ENCODE measurements at regions not wholly inside any gene's neighbourhood (a gene's known extent, or its start where the extent isn't known, plus 50 kb on each side); places are given as distances from the start of the nearest gene placed in this dataset.

GRCh38 chr10:36885746-36886145, 239.7 kb upstream of the ANKRD30A start:
- no peak overlapping the region for H3K4me3 ChIP-seq (ENCODE audit: low read depth, low read length)
- DNase-seq (ENCODE audit: low read depth): no peak

GRCh38 chr10:36882781-36883180, 242.6 kb upstream of the ANKRD30A start:
- H3K4me3 ChIP-seq (ENCODE audit: low read depth, low read length): no peak overlapping the region
- no peak for DNase-seq (ENCODE audit: low read depth)

GRCh38 chr10:36880898-36881297, 244.5 kb upstream of the ANKRD30A start:
- peak; percentile 8 for DNase-seq (ENCODE audit: low read depth)
- no peak overlapping the region for H3K4me3 ChIP-seq (ENCODE audit: low read depth, low read length)

GRCh38 chr10:36872702-36873393, 252.6 kb upstream of the ANKRD30A start:
- DNase-seq (ENCODE audit: low read depth): no peak
- no peak overlapping the region for H3K4me3 ChIP-seq (ENCODE audit: low read depth, low read length)

- no peak overlapping the region for H3K4me3 ChIP-seq (ENCODE audit: low read depth, low read length)
- DNase-seq (ENCODE audit: low read depth): peak; percentile 6
Observed at GRCh38 chr10:36840788-36841187, 284.6 kb upstream of the ANKRD30A start.

- no peak overlapping the region for H3K4me3 ChIP-seq (ENCODE audit: low read depth, low read length)
- DNase-seq (ENCODE audit: low read depth): no peak
Observed at GRCh38 chr10:36837416-36837815, 288.0 kb upstream of the ANKRD30A start.

GRCh38 chr10:36819781-36820180, 305.6 kb upstream of the ANKRD30A start:
- no peak overlapping the region for H3K4me3 ChIP-seq (ENCODE audit: low read depth, low read length)
- no peak for DNase-seq (ENCODE audit: low read depth)

- no peak overlapping the region for H3K4me3 ChIP-seq (ENCODE audit: low read depth, low read length)
- no peak for DNase-seq (ENCODE audit: low read depth)
Observed at GRCh38 chr10:36817898-36818297, 307.5 kb upstream of the ANKRD30A start.

- DNase-seq (ENCODE audit: low read depth): peak; percentile 8
- no peak overlapping the region for H3K4me3 ChIP-seq (ENCODE audit: low read depth, low read length)
Observed at GRCh38 chr10:36808625-36809362, 316.6 kb upstream of the ANKRD30A start.

- no peak for DNase-seq (ENCODE audit: low read depth)
Observed at GRCh38 chr10:36803229-36803628, 322.2 kb upstream of the ANKRD30A start.

GRCh38 chr10:36802490-36803153, 322.8 kb upstream of the ANKRD30A start:
- peak; percentile 8 for DNase-seq (ENCODE audit: low read depth)
- H3K4me3 ChIP-seq (ENCODE audit: low read depth, low read length): no peak overlapping the region

More at GRCh38 chr10:36803229-36803628, 322.2 kb upstream of the ANKRD30A start:
- no peak overlapping the region for H3K4me3 ChIP-seq (ENCODE audit: low read depth, low read length)

GRCh38 chr10:36801660-36802059, 323.7 kb upstream of the ANKRD30A start:
- H3K4me3 ChIP-seq (ENCODE audit: low read depth, low read length): no peak overlapping the region

GRCh38 chr10:36794981-36795380, 330.4 kb upstream of the ANKRD30A start:
- no peak overlapping the region for H3K4me3 ChIP-seq (ENCODE audit: low read depth, low read length)
- DNase-seq (ENCODE audit: low read depth): no peak

More at GRCh38 chr10:36801660-36802059, 323.7 kb upstream of the ANKRD30A start:
- DNase-seq (ENCODE audit: low read depth): no peak

- H3K4me3 ChIP-seq (ENCODE audit: low read depth, low read length): no peak overlapping the region
- DNase-seq (ENCODE audit: low read depth): no peak
Observed at GRCh38 chr10:36789974-36790373, 335.4 kb upstream of the ANKRD30A start.

GRCh38 chr10:36788152-36788551, 337.2 kb upstream of the ANKRD30A start:
- DNase-seq (ENCODE audit: low read depth): no peak

GRCh38 chr10:36783400-36783799, 342.0 kb upstream of the ANKRD30A start:
- DNase-seq (ENCODE audit: low read depth): no peak
- H3K4me3 ChIP-seq (ENCODE audit: low read depth, low read length): no peak overlapping the region

More at GRCh38 chr10:36788152-36788551, 337.2 kb upstream of the ANKRD30A start:
- H3K4me3 ChIP-seq (ENCODE audit: low read depth, low read length): no peak overlapping the region

- DNase-seq (ENCODE audit: low read depth): no peak
- no peak overlapping the region for H3K4me3 ChIP-seq (ENCODE audit: low read depth, low read length)
Observed at GRCh38 chr10:36781570-36781969, 343.8 kb upstream of the ANKRD30A start.

GRCh38 chr10:36780158-36780557, 345.2 kb upstream of the ANKRD30A start:
- no peak for DNase-seq (ENCODE audit: low read depth)
- no peak overlapping the region for H3K4me3 ChIP-seq (ENCODE audit: low read depth, low read length)

- DNase-seq (ENCODE audit: low read depth): peak; percentile 39
Observed at GRCh38 chr10:36779238-36779846, 346.1 kb upstream of the ANKRD30A start.

GRCh38 chr10:36778651-36779050, 346.7 kb upstream of the ANKRD30A start:
- DNase-seq (ENCODE audit: low read depth): no peak
- no peak overlapping the region for H3K4me3 ChIP-seq (ENCODE audit: low read depth, low read length)

More at GRCh38 chr10:36779238-36779846, 346.1 kb upstream of the ANKRD30A start:
- no peak overlapping the region for H3K4me3 ChIP-seq (ENCODE audit: low read depth, low read length)

All from skeletal muscle cell (primary cell).